Ovary (tissue), 3 donors: ENCODE measurements at regions not wholly inside any gene's neighbourhood (a gene's known extent, or its start where the extent isn't known, plus 50 kb on each side); places are given as distances from the start of the nearest gene placed in this dataset.

Source experiments
- EP300 ChIP-seq: sonication (generic); formaldehyde crosslinking; IDR thresholded peaks from one replicate; pipeline ENCODE4 v1.6.1; 2017; ENCODE audit warnings: antibody characterized with exemption
- POLR2A ChIP-seq: fragments of 450-650 bp; IDR thresholded peaks from one replicate; pipeline ENCODE4 v1.6.1; 2017; ENCODE audit warnings: antibody characterized with exemption, mild to moderate bottlenecking, moderate library complexity
- TF ChIP-seq, protein P1 (sequence below), 3 donors: fragments of 450-650 bp in 2 of 3; fragments of 200-600 bp in 1 of 3; IDR thresholded peaks; one replicate each; pipeline versions ENCODE4 v1.5.1 to v1.8.0; 2016 to 2022; ENCODE audit warnings: antibody characterized with exemption in 3 of 3, mild to moderate bottlenecking in 1 of 3
- donor health status: DM: no; HTN: no; CAD: no.

- TF ChIP-seq, protein P1, sequence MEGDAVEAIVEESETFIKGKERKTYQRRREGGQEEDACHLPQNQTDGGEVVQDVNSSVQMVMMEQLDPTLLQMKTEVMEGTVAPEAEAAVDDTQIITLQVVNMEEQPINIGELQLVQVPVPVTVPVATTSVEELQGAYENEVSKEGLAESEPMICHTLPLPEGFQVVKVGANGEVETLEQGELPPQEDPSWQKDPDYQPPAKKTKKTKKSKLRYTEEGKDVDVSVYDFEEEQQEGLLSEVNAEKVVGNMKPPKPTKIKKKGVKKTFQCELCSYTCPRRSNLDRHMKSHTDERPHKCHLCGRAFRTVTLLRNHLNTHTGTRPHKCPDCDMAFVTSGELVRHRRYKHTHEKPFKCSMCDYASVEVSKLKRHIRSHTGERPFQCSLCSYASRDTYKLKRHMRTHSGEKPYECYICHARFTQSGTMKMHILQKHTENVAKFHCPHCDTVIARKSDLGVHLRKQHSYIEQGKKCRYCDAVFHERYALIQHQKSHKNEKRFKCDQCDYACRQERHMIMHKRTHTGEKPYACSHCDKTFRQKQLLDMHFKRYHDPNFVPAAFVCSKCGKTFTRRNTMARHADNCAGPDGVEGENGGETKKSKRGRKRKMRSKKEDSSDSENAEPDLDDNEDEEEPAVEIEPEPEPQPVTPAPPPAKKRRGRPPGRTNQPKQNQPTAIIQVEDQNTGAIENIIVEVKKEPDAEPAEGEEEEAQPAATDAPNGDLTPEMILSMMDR (IDR thresholded peaks at IDR 0.05) = no peak
- TF ChIP-seq EP300 = no peak
- TF ChIP-seq POLR2A = no peak
These were observed 441.6 kb upstream of the SALL1 start for GRCh38 chr16:51592535-51593300.
